ENCODE measurements at regions not wholly inside any gene's neighbourhood (a gene's known extent, or its start where the extent isn't known, plus 50 kb on each side); places are given as distances from the start of the nearest gene placed in this dataset.

- DNase-seq = peak in 1 of 2 donors; percentile 47
- no peak for TF ChIP-seq EP300 (IDR thresholded peaks at IDR 0.05)
- no peak for TF ChIP-seq POLR2A (IDR thresholded peaks at IDR 0.05)
- TF ChIP-seq, protein P1, sequence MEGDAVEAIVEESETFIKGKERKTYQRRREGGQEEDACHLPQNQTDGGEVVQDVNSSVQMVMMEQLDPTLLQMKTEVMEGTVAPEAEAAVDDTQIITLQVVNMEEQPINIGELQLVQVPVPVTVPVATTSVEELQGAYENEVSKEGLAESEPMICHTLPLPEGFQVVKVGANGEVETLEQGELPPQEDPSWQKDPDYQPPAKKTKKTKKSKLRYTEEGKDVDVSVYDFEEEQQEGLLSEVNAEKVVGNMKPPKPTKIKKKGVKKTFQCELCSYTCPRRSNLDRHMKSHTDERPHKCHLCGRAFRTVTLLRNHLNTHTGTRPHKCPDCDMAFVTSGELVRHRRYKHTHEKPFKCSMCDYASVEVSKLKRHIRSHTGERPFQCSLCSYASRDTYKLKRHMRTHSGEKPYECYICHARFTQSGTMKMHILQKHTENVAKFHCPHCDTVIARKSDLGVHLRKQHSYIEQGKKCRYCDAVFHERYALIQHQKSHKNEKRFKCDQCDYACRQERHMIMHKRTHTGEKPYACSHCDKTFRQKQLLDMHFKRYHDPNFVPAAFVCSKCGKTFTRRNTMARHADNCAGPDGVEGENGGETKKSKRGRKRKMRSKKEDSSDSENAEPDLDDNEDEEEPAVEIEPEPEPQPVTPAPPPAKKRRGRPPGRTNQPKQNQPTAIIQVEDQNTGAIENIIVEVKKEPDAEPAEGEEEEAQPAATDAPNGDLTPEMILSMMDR (IDR thresholded peaks at IDR 0.05) = no peak
- no peak for TF ChIP-seq POLR2AphosphoS5 (IDR thresholded peaks at IDR 0.05)
- Histone ChIP-seq H3K4me3 (no peak overlapping the region), H3K27me3 (no peaks in the 10 kb centered on the region), H3K9me3 (no peaks in the 10 kb centered on the region), H3K4me1 (peaks cover 0 to 8% (median 3%) of the 10 kb centered on the region in 4 donors), H3K27ac (no peak overlapping the region), H3K36me3 (no peaks in the 10 kb centered on the region)
- WGBS, 5 donors = 62 to 86% (median 71%) methylated on average over 1 of the region's 1 CpG
- intact Hi-C loops (cut with DNase I; ENCODE audit: low total_unique reads) = no loop called here
Observed at GRCh38 chr5:160956051-160956450, 104.0 kb upstream of the ATP10B start.

GRCh38 chr5:160950311-160950710, 98.3 kb upstream of the ATP10B start:
- H3K27me3 ChIP-seq = no peaks in the 10 kb centered on the region
- TF ChIP-seq, protein P1 (IDR thresholded peaks at IDR 0.05) = no peak
- TF ChIP-seq POLR2AphosphoS5 (IDR thresholded peaks at IDR 0.05) (no peak), EP300 (IDR thresholded peaks at IDR 0.05) (no peak), POLR2A (IDR thresholded peaks at IDR 0.05) (no peak)
- H3K4me1 ChIP-seq = no peaks in the 10 kb centered on the region
- 39 to 80% (median 61%) methylated on average over 2 of the region's 2 CpGs for WGBS, 5 donors
- intact Hi-C loops (cut with DNase I; ENCODE audit: low total_unique reads) = no loop called here
- no peak overlapping the region for H3K4me3 ChIP-seq
- peaks cover 0 to 12% (median 6%) of the 10 kb centered on the region in 4 donors for H3K9me3 ChIP-seq
- no peak for DNase-seq
- H3K27ac ChIP-seq = no peak overlapping the region
- H3K36me3 ChIP-seq = no peaks in the 10 kb centered on the region

DNA sequence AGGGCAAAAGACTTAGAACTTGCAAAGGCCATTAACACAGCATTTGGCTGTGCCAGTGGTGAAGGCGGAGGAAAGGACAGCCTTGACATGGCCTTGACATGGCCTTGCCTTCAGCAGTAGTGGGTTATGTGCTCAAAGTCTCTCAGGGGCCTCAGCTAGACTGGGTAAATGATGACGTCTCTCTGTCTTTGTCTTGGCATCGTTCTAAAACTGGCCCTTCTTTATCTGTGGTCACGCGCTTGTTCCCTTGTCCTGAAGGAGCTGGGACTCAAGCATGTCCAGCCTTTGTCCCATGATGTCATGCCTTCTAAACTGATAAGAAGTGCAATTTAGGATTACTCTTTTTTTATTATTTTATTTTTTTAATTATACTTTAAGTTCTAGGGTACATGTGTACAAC, 88.7 kb upstream of the ATP10B start:
- intact Hi-C loops (cut with DNase I; ENCODE audit: low total_unique reads) = no loop called here
- H3K27ac ChIP-seq = no peak overlapping the region
- DNase-seq = no peak
- H3K4me3 ChIP-seq = no peak overlapping the region
- H3K4me1 ChIP-seq = peaks cover 0 to 16% (median 3%) of the 10 kb centered on the region in 4 donors
- H3K9me3 ChIP-seq = peaks cover 0 to 6% (median 0%) of the 10 kb centered on the region in 4 donors
- WGBS, 5 donors = 81 to 95% (median 89%) methylated on average over 5 of the region's 5 CpGs
- H3K36me3 ChIP-seq = no peaks in the 10 kb centered on the region
- no peak for TF ChIP-seq EP300 (IDR thresholded peaks at IDR 0.05)
- TF ChIP-seq, protein P1 (IDR thresholded peaks at IDR 0.05) = no peak
- TF ChIP-seq POLR2AphosphoS5 (IDR thresholded peaks at IDR 0.05) = no peak
- no peak for TF ChIP-seq POLR2A (IDR thresholded peaks at IDR 0.05)
- no peaks in the 10 kb centered on the region for H3K27me3 ChIP-seq

- intact Hi-C loops (cut with DNase I; ENCODE audit: low total_unique reads) = no loop called here
- H3K27me3 ChIP-seq = no peaks in the 10 kb centered on the region
- peak overlapping the region in 3 of 5 donors; percentile 8 to 50 (median 36) for H3K27ac ChIP-seq
- TF ChIP-seq, protein P1 (IDR thresholded peaks at IDR 0.05) = no peak
- peak in 2 of 3 donors; percentile 35 to 67 for TF ChIP-seq POLR2AphosphoS5 (IDR thresholded peaks at IDR 0.05)
- H3K36me3 ChIP-seq = no peaks in the 10 kb centered on the region
- no peak overlapping the region for H3K4me3 ChIP-seq
- H3K9me3 ChIP-seq = peaks cover 0 to 6% (median 0%) of the 10 kb centered on the region in 4 donors
- H3K4me1 ChIP-seq = peaks cover 0 to 16% (median 3%) of the 10 kb centered on the region in 4 donors
- 47 to 69% (median 49%) methylated on average over 4 of the region's 4 CpGs for WGBS, 5 donors
- peak; percentile 68 to 75 for DNase-seq
Observed at GRCh38 chr5:160938532-160938931, 86.5 kb upstream of the ATP10B start.
